G401.6 (cell line): ENCODE measurements at regions not wholly inside any gene's neighbourhood (a gene's known extent, or its start where the extent isn't known, plus 50 kb on each side); places are given as distances from the start of the nearest gene placed in this dataset.
"Not testable (repeated sequence)": the region's sequence is repeated elsewhere in the genome, so short reads cannot be mapped to it uniquely, and the experiment has no call there.

ENCODE experiments used
- FAIRE-seq: peaks from 2 replicates; lab custom pipeline; 2012; peaks lifted over from hg19 to GRCh38; lab: Jason Lieb, UNC

GRCh38 chr11:128029219-128029722, 558.1 kb downstream of the ETS1 start:
- no peak for FAIRE-seq

- no peak for FAIRE-seq
These were observed 560.8 kb downstream of the ETS1 start for GRCh38 chr11:128026596-128026995.

GRCh38 chr11:128022761-128023160, 564.6 kb downstream of the ETS1 start:
- no peak for FAIRE-seq

- no peak for FAIRE-seq
These were observed 565.4 kb downstream of the ETS1 start for GRCh38 chr11:128022007-128022368.

- FAIRE-seq: no peak
These were observed 565.9 kb downstream of the ETS1 start for GRCh38 chr11:128021349-128022006.

- FAIRE-seq: no peak
These were observed 568.7 kb downstream of the ETS1 start for GRCh38 chr11:128018692-128019091.

GRCh38 chr11:128005562-128005961, 581.8 kb downstream of the ETS1 start:
- FAIRE-seq: no peak

- no peak for FAIRE-seq
These were observed 588.9 kb downstream of the ETS1 start for GRCh38 chr11:127998421-127998820.

- no peak for FAIRE-seq
These were observed 589.8 kb downstream of the ETS1 start for GRCh38 chr11:127997594-127997993.

GRCh38 chr11:127996825-127997224, 590.5 kb downstream of the ETS1 start:
- FAIRE-seq: no peak

- no peak for FAIRE-seq
These were observed 591.4 kb downstream of the ETS1 start for GRCh38 chr11:127995921-127996320.

- no peak for FAIRE-seq
These were observed 592.6 kb downstream of the ETS1 start for GRCh38 chr11:127994736-127995135.

GRCh38 chr11:127993788-127994187, 593.6 kb downstream of the ETS1 start:
- no peak for FAIRE-seq

- no peak for FAIRE-seq
These were observed 594.1 kb downstream of the ETS1 start for GRCh38 chr11:127993281-127993680.

- FAIRE-seq: no peak
These were observed 601.3 kb downstream of the ETS1 start for GRCh38 chr11:127986073-127986472.

GRCh38 chr11:127972816-127973215, 614.5 kb downstream of the ETS1 start:
- FAIRE-seq: no peak

GRCh38 chr11:127971448-127971847, 615.9 kb downstream of the ETS1 start:
- FAIRE-seq: no peak

- FAIRE-seq: no peak
These were observed 620.5 kb downstream of the ETS1 start for GRCh38 chr11:127966821-127967220.

- FAIRE-seq: no peak
These were observed 621.3 kb downstream of the ETS1 start for GRCh38 chr11:127965939-127966668.

GRCh38 chr11:127962416-127962815, 624.9 kb downstream of the ETS1 start:
- no peak for FAIRE-seq

GRCh38 chr11:127950162-127950561, 637.2 kb downstream of the ETS1 start:
- no peak for FAIRE-seq

- no peak for FAIRE-seq
These were observed 643.6 kb downstream of the ETS1 start for GRCh38 chr11:127943763-127944162.

- FAIRE-seq: no peak
These were observed 644.2 kb downstream of the ETS1 start for GRCh38 chr11:127943152-127943551.

GRCh38 chr11:127941554-127941953, 645.8 kb downstream of the ETS1 start:
- FAIRE-seq: not testable (repeated sequence)
